Neuronal stem cell (in vitro differentiated cells): ENCODE measurements at regions not wholly inside any gene's neighbourhood (a gene's known extent, or its start where the extent isn't known, plus 50 kb on each side); places are given as distances from the start of the nearest gene placed in this dataset.

Experiments used
- DNase-seq: peaks from one replicate; pipeline ENCODE4 v3.0.0-alpha.2; 2013; ENCODE audit warnings: low spot score
- H2AFZ ChIP-seq: one replicate; pipeline ENCODE4 v1.6.1; 2013; ENCODE audit warnings: mild to moderate bottlenecking, low read length, inconsistent platforms
- H2AK5ac ChIP-seq: 2 replicates; pipeline ENCODE4 v1.6.1; 2013; ENCODE audit warnings: low read depth, mild to moderate bottlenecking, inconsistent platforms, low read length, moderate library complexity, mixed read lengths
- H2BK120ac ChIP-seq: 2 replicates; pipeline ENCODE4 v1.6.1; 2013; ENCODE audit warnings: low read depth, mild to moderate bottlenecking, inconsistent platforms, low read length, moderate library complexity, mixed read lengths
- H2BK12ac ChIP-seq: one replicate; pipeline ENCODE4 v1.6.1; 2013; ENCODE audit warnings: low read length, inconsistent platforms
- H2BK15ac ChIP-seq: 2 replicates; pipeline ENCODE4 v1.6.1; 2013; ENCODE audit warnings: mild to moderate bottlenecking, low read length, inconsistent platforms, mixed read lengths
- H2BK5ac ChIP-seq: one replicate; pipeline ENCODE4 v1.6.1; 2013; ENCODE audit warnings: inconsistent platforms, mild to moderate bottlenecking, low read length, moderate library complexity
- H3K14ac ChIP-seq: one replicate; pipeline ENCODE4 v1.6.1; 2013; ENCODE audit warnings: low read length, inconsistent platforms
- H3K18ac ChIP-seq: 2 replicates; pipeline ENCODE4 v1.6.1; 2013; ENCODE audit warnings: low read length, inconsistent platforms
- H3K23ac ChIP-seq: 2 replicates; pipeline ENCODE4 v1.6.1; 2013; ENCODE audit warnings: low read depth, mild to moderate bottlenecking, mixed read lengths, low read length, inconsistent platforms; ENCODE audit not compliant: poor library complexity
- H3K27ac ChIP-seq: replicated peaks from 3 replicates; pipeline ENCODE4 v1.5.1; 2013; ENCODE audit warnings: low read length, inconsistent platforms
- H3K27me3 ChIP-seq, 3 experiments: 2 replicates each; pipeline ENCODE4 v1.6.1; 2013; ENCODE audit warnings: low read length in 3 of 3, mild to moderate bottlenecking in 2 of 3, inconsistent platforms in 1 of 3, low read depth in 1 of 3, mixed read lengths in 1 of 3, moderate library complexity in 1 of 3; ENCODE audit not compliant: control insufficient read depth in 3 of 3, insufficient read depth in 3 of 3
- H3K36me3 ChIP-seq, 2 donors: replicated peaks in 1 of 2; 2 replicates each; pipeline ENCODE4 v1.6.1; 2013; ENCODE audit warnings: low read length in 2 of 2; ENCODE audit not compliant: control insufficient read depth in 2 of 2, insufficient read depth in 2 of 2
- H3K4ac ChIP-seq: 2 replicates; pipeline ENCODE4 v1.6.1; 2013; ENCODE audit warnings: inconsistent platforms, mild to moderate bottlenecking, low read length, moderate library complexity
- H3K4me1 ChIP-seq, 2 donors: 1 replicate in 1 of 2; 2 replicates in 1 of 2; pipeline ENCODE4 v1.6.1; 2013; ENCODE audit warnings: low read length in 2 of 2, low read depth in 1 of 2; ENCODE audit not compliant: control insufficient read depth in 2 of 2, insufficient read depth in 1 of 2
- H3K4me2 ChIP-seq: one replicate; pipeline ENCODE4 v1.6.1; 2013; ENCODE audit warnings: mild to moderate bottlenecking, low read length, inconsistent platforms; ENCODE audit not compliant: insufficient read depth, poor library complexity, severe bottlenecking
- H3K4me3 ChIP-seq, 2 donors: 2 replicates each; pipeline ENCODE4 v1.5.1; 2013; ENCODE audit warnings: low read length in 2 of 2, mild to moderate bottlenecking in 2 of 2, inconsistent platforms in 1 of 2, moderate library complexity in 1 of 2
- H3K79me1 ChIP-seq: one replicate; pipeline ENCODE4 v1.6.1; 2013; ENCODE audit warnings: low read depth, mild to moderate bottlenecking, inconsistent platforms, low read length, moderate library complexity
- H3K9ac ChIP-seq: one replicate; pipeline ENCODE4 v1.6.1; 2013; ENCODE audit warnings: mild to moderate bottlenecking, low read depth, low read length, inconsistent platforms; ENCODE audit not compliant: poor library complexity
- H3K9me3 ChIP-seq, 2 donors: replicated peaks in 1 of 2; 2 replicates each; pipeline versions ENCODE3 to v1.6.1; 2013; ENCODE audit warnings: low read length in 2 of 2, mild to moderate bottlenecking in 2 of 2, inconsistent platforms in 1 of 2, low read depth in 1 of 2, mixed read lengths in 1 of 2, moderate library complexity in 1 of 2; ENCODE audit not compliant: control insufficient read depth in 2 of 2, insufficient read depth in 1 of 2
- H4K8ac ChIP-seq: one replicate; pipeline ENCODE4 v1.6.1; 2013; ENCODE audit warnings: low read depth, mild to moderate bottlenecking, inconsistent platforms, low read length, moderate library complexity
- H4K91ac ChIP-seq: one replicate; pipeline ENCODE4 v1.6.1; 2013; ENCODE audit warnings: low read length, low read depth, mild to moderate bottlenecking, inconsistent platforms; ENCODE audit not compliant: poor library complexity
- WGBS, 2 donors: extraction: QIAGEN DNeasy Blood & Tissue Kit; methylation state at CpG; one replicate each; pipeline ENCODE4 v1.1.7; 2013; ENCODE audit warnings: missing lambda C conversion rate in 2 of 2, mixed read lengths in 1 of 2; ENCODE audit not compliant: insufficient read length in 2 of 2, insufficient replicate concordance in 1 of 2; ENCODE audit errors: extremely low coverage in 2 of 2; 5-methylcytosine and 5-hydroxymethylcytosine counted together

GRCh38 chr11:97107604-97108003, 717.8 kb downstream of the JRKL start:
- Histone ChIP-seq H3K18ac (no peak overlapping the region), H3K14ac (no peak overlapping the region), H3K4me2 (no peak overlapping the region), H3K4ac (no peak overlapping the region), H3K4me3 (no peak overlapping the region), H2AFZ (no peak overlapping the region), H4K8ac (no peak overlapping the region), H2AK5ac (no peak overlapping the region), H2BK15ac (no peak overlapping the region), H3K23ac (no peak overlapping the region), H3K36me3 (no peaks in the 10 kb centered on the region), H4K91ac (no peak overlapping the region), H3K27me3 (no peaks in the 10 kb centered on the region), H3K4me1 (no peaks in the 10 kb centered on the region), H2BK12ac (no peak overlapping the region), H3K9ac (no peak overlapping the region), H3K27ac (no peak overlapping the region), H3K9me3 (no peaks in the 10 kb centered on the region), H2BK5ac (no peak overlapping the region), H2BK120ac (no peak overlapping the region), H3K79me1 (no peaks in the 10 kb centered on the region)
- DNase-seq = no peak

GRCh38 chr11:97109078-97109477, 719.3 kb downstream of the JRKL start:
- no peak overlapping the region for H3K18ac ChIP-seq
- H4K8ac ChIP-seq = no peak overlapping the region
- DNase-seq = no peak
- no peak overlapping the region for H3K27ac ChIP-seq
- H3K9ac ChIP-seq = no peak overlapping the region
- no peak overlapping the region for H2AK5ac ChIP-seq
- H4K91ac ChIP-seq = no peak overlapping the region
- H3K27me3 ChIP-seq = no peaks in the 10 kb centered on the region
- H3K36me3 ChIP-seq = no peaks in the 10 kb centered on the region
- no peak overlapping the region for H2BK5ac ChIP-seq
- no peak overlapping the region for H2BK15ac ChIP-seq
- H3K14ac ChIP-seq = no peak overlapping the region
- no peak overlapping the region for H2BK120ac ChIP-seq
- H3K4me3 ChIP-seq = no peak overlapping the region
- H3K4me1 ChIP-seq = no peaks in the 10 kb centered on the region
- H2BK12ac ChIP-seq = no peak overlapping the region
- no peak overlapping the region for H3K4ac ChIP-seq
- H3K79me1 ChIP-seq = no peaks in the 10 kb centered on the region
- H3K9me3 ChIP-seq = no peaks in the 10 kb centered on the region
- H3K23ac ChIP-seq = no peak overlapping the region
- no peak overlapping the region for H2AFZ ChIP-seq
- no peak overlapping the region for H3K4me2 ChIP-seq
- WGBS, 2 donors = no CpG with 5 or more reads among the region's 1 CpG

GRCh38 chr11:97110376-97110775, 720.6 kb downstream of the JRKL start:
- Histone ChIP-seq H2BK120ac (no peak overlapping the region), H2BK5ac (no peak overlapping the region), H3K27me3 (no peaks in the 10 kb centered on the region), H3K4me1 (no peaks in the 10 kb centered on the region), H3K4me2 (no peak overlapping the region), H3K9ac (no peak overlapping the region), H3K18ac (no peak overlapping the region), H4K91ac (no peak overlapping the region), H2BK15ac (no peak overlapping the region), H3K4ac (no peak overlapping the region), H3K27ac (no peak overlapping the region), H3K4me3 (no peak overlapping the region), H3K9me3 (no peaks in the 10 kb centered on the region), H2AK5ac (no peak overlapping the region), H2AFZ (no peak overlapping the region), H3K79me1 (no peaks in the 10 kb centered on the region), H3K36me3 (no peaks in the 10 kb centered on the region), H4K8ac (no peak overlapping the region), H3K23ac (no peak overlapping the region), H3K14ac (no peak overlapping the region), H2BK12ac (no peak overlapping the region)
- no CpG with 5 or more reads among the region's 4 CpGs for WGBS, 2 donors
- no peak for DNase-seq

- Histone ChIP-seq H3K23ac (no peak overlapping the region), H3K14ac (no peak overlapping the region), H2BK120ac (no peak overlapping the region), H2BK5ac (no peak overlapping the region), H3K4me3 (no peak overlapping the region), H2BK15ac (no peak overlapping the region), H4K8ac (no peak overlapping the region), H2BK12ac (no peak overlapping the region), H4K91ac (no peak overlapping the region), H3K36me3 (no peaks in the 10 kb centered on the region), H3K9ac (no peak overlapping the region), H2AFZ (no peak overlapping the region), H3K4ac (no peak overlapping the region), H3K79me1 (no peaks in the 10 kb centered on the region), H3K4me1 (no peaks in the 10 kb centered on the region), H3K27ac (no peak overlapping the region), H3K9me3 (no peaks in the 10 kb centered on the region), H2AK5ac (no peak overlapping the region), H3K27me3 (no peaks in the 10 kb centered on the region), H3K4me2 (no peak overlapping the region), H3K18ac (no peak overlapping the region)
- no CpG with 5 or more reads among the region's 11 CpGs for WGBS, 2 donors
- DNase-seq = no peak
These were observed 721.7 kb downstream of the JRKL start for GRCh38 chr11:97111559-97111958.
